ENCODE measurements at regions not wholly inside any gene's neighbourhood (a gene's known extent, or its start where the extent isn't known, plus 50 kb on each side); places are given as distances from the start of the nearest gene placed in this dataset.

DNA sequence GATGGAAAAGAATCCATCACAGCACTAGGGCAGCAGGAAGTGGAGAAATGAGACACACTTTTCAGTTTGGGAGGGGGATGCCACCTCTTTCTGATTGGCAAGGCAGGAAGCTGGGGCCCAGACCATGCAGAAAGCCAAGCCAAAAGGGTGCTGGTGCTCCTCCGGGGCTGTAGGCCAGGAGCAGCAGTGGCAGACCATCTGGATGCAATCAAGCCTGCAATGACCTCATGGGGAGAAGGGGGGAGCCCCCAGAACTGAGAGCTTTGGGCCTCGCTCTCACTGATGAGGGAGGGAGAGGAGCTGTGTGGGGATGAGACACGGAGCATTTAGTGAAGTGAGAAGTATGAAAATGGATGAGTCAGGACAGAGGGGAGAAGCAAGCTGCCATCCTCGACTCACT lies 141.3 kb upstream of the NALF2 start:
- no peak for DNase-seq
- no peaks in the 10 kb centered on the region for H3K9me3 ChIP-seq
- intact Hi-C loops (cut with DNase I): no loop called here
- H3K4me3 ChIP-seq: no peak overlapping the region
- no peak overlapping the region for H3K27ac ChIP-seq
- H3K4me1 ChIP-seq: no peaks in the 10 kb centered on the region
- no peaks in the 10 kb centered on the region for H3K36me3 ChIP-seq
- ATAC-seq: no peak
- no peak for TF ChIP-seq CTCF (IDR thresholded peaks at IDR 0.05)
- no peaks in the 10 kb centered on the region for H3K27me3 ChIP-seq

DNA sequence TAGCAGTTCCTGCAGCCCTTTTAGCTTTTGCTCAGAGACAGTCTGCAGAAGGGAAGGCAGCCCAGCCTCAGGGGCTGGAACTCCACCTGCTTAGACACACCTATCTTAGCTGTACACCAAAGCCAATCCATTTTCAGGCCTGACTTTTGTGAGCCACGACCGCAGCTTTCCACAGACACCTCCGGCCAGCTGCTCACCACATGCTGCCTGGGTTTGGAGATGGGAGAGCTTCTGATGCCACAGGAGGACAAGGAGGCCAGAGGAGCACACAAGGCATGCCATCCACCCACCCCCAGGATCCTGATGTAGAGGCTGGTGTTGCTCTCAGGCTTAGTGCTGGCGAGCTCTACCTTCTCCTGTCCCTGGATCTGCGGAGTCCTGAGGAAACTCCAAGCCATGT lies 141.8 kb upstream of the NALF2 start:
- H3K27ac ChIP-seq: no peak overlapping the region
- no peaks in the 10 kb centered on the region for H3K9me3 ChIP-seq
- ATAC-seq (no peak), DNase-seq (no peak)
- intact Hi-C loops (cut with DNase I): no loop called here
- H3K4me3 ChIP-seq: no peak overlapping the region
- no peaks in the 10 kb centered on the region for H3K27me3 ChIP-seq
- no peaks in the 10 kb centered on the region for H3K36me3 ChIP-seq
- TF ChIP-seq CTCF (IDR thresholded peaks at IDR 0.05): no peak
- no peaks in the 10 kb centered on the region for H3K4me1 ChIP-seq

GRCh38 chrX:69361311-69361845 lies 142.7 kb upstream of the NALF2 start:
- intact Hi-C loops (cut with DNase I): no loop called here

GRCh38 chrX:69357317-69357716 lies 146.8 kb upstream of the NALF2 start:
- no peak for TF ChIP-seq CTCF (IDR thresholded peaks at IDR 0.05)
- DNase-seq (no peak), ATAC-seq (no peak)
- Histone ChIP-seq H3K27ac (no peak overlapping the region), H3K4me1 (no peaks in the 10 kb centered on the region), H3K27me3 (no peaks in the 10 kb centered on the region), H3K36me3 (no peaks in the 10 kb centered on the region), H3K9me3 (no peaks in the 10 kb centered on the region), H3K4me3 (no peak overlapping the region)
- intact Hi-C loops (cut with DNase I): no loop called here

More at GRCh38 chrX:69361311-69361845, 142.7 kb upstream of the NALF2 start:
- Histone ChIP-seq H3K36me3 (no peaks in the 10 kb centered on the region), H3K27me3 (no peaks in the 10 kb centered on the region), H3K27ac (no peak overlapping the region), H3K9me3 (no peaks in the 10 kb centered on the region), H3K4me3 (no peak overlapping the region), H3K4me1 (no peaks in the 10 kb centered on the region)
- no peak for ATAC-seq
- no peak for DNase-seq
- no peak for TF ChIP-seq CTCF (IDR thresholded peaks at IDR 0.05)

DNA sequence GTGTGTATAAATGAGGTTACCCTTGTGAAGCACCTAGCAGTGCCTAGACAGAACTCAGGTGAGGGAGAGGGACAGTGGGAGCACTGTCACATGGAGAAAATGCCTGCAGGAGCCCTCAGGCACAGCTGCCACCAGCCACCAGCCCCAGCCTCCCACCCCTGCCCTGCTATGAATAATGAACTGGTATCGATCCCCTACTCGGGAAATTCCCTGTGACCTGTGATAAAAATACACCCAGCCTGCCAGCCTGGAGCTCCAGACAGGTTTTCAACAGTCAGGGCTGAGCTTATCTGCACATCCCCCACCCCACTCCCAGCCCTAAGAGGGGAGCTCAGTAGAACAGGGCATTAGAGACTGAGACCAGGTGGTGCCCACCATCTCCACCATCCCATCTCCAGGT lies 159.6 kb upstream of the PJA1 start:
- H3K27ac ChIP-seq: no peak overlapping the region
- H3K4me1 ChIP-seq: no peaks in the 10 kb centered on the region
- ATAC-seq (no peak), DNase-seq (no peak)
- no peaks in the 10 kb centered on the region for H3K27me3 ChIP-seq
- H3K4me3 ChIP-seq: no peak overlapping the region
- intact Hi-C loops (cut with DNase I): no loop called here
- H3K9me3 ChIP-seq: no peaks in the 10 kb centered on the region
- no peak for TF ChIP-seq CTCF (IDR thresholded peaks at IDR 0.05)
- no peaks in the 10 kb centered on the region for H3K36me3 ChIP-seq

Data from upper lobe of right lung (tissue), 1 donor.